ENCODE measurements at regions not wholly inside any gene's neighbourhood (a gene's known extent, or its start where the extent isn't known, plus 50 kb on each side); places are given as distances from the start of the nearest gene placed in this dataset.

DNA sequence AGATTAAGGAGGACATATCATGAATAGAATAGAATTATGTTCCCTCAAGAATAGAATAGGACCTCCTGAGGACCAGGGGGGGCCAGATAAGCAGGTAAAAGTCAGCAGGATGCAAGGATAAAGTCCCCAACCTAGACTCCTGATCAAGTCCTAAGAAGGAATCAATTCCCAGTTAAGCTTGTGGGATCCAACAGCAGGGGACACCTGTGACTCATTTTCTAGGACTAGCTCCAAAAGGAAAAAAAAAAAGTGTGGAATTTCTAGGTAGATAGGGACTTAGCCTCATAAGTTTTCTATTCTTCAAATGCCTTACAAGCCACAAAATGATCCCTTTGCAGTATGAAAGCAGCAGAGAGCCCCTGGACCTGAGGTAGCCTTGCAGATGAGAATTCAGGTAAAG lies 336.2 kb downstream of the WDR11 start:
- no peak for DNase-seq

DNA sequence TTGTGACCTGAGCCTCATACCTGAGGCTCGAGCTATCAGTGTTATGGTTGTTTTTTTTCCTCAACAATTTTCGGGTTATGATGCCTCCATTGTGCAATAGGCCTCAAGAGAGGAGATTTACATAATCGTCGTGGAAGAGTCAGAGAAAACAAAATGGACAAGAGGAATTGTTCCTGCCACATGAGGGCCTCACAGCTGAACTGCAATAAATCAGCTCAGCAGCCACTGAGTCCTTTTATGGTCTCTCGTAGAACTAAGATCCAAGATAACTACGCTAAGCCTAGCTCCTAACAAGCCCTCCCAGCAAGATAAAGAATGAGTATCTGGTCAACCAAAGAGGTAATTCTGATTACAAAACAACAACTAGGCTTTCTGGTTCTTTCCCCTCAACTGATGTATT lies 336.8 kb downstream of the WDR11 start:
- DNase-seq: peak in 1 of 2 experiments; percentile 1

- DNase-seq: no peak
Observed at GRCh38 chr10:121189066-121189465, 337.9 kb downstream of the WDR11 start.

GRCh38 chr10:121194696-121195523 lies 343.7 kb downstream of the WDR11 start:
- no peak for DNase-seq

- DNase-seq: no peak
Observed at GRCh38 chr10:121195524-121195910, 344.4 kb downstream of the WDR11 start.

DNA sequence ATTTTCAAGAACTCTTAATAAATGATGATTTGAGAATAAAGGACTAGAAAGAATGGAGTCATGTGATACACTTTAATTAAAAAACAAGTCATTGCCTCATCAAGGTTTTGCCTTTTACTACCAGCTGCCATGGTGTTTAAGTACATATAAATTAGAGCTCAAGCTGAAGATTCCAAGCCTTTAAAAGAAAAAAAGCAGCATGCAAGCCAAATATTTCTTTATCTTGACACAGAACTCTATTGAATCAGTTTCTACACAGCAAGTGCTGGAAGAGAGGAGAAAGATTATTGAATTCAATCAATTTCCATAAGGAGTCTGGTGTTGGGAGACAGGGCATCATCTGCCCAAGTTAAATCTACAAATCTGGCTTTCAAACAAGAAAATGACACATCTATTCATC lies 347.9 kb downstream of the WDR11 start:
- no peak for DNase-seq

GRCh38 chr10:121205625-121206024 lies 354.5 kb downstream of the WDR11 start:
- DNase-seq: peak in 1 of 2 experiments; percentile 1

GRCh38 chr10:121211446-121211845 lies 360.3 kb downstream of the WDR11 start:
- DNase-seq: no peak

- DNase-seq: no peak
Observed at GRCh38 chr10:121213437-121213836, 362.3 kb downstream of the WDR11 start.

- no peak for DNase-seq
Observed at GRCh38 chr10:121216295-121216694, 365.1 kb downstream of the WDR11 start.

- no peak for DNase-seq
Observed at GRCh38 chr10:121216721-121217181, 365.6 kb downstream of the WDR11 start.

DNA sequence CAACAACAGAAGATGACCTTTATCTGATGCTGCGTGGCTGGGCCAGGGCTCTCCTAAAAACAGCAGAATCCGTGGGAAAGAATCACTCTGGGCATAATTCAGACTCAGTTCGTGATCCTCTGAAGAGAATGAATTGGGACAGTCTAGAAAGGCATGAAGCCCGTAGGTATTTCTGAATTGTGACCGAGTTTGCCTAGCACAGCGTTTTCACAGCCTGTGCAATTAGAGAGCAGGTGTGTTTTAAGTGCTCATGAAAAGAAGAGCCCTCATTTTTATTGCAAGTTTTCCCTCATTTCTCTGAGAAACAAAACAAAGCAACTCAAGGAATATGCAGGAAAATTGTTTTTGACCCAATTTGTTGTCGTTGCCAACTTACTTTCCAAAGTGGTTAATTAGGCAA lies 366.2 kb downstream of the WDR11 start:
- DNase-seq: no peak

DNA sequence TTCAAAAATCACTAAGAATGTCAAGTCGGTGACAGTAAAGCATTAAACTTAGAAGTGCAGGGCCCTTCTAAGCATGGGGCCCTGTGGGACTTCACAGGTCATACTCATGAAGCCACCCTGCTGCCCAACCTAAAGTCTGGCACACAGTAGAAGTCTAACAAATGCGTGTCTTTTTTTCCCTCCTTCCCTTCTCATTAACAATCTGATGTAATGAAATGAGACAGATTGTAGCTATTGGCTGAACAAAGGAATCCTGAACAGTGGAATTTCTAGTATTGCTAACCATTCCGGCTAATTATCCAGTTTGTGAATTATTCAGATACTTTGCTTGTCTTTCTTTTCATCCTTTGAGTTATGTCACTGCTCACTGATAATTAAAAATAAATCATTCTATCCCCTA lies 369.9 kb downstream of the WDR11 start:
- no peak for DNase-seq

DNA sequence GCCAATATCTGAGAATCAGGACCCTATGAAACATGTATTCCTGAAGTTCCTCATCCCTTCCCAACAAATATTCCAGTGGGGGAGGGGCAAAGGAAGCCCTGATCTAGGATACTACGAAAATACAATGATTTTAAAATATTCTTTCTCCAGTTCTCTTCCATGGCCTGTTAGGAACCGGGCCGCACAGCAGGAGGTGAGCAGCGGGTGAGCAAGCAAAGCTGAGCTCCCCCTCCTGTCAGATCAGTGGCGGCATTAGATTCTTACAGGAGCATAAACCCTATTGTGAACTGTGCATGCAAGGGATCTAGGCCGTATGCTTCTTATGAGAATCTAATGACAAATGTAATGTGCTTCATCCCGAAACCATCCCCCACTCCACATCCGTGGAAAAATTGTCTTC lies 370.8 kb downstream of the WDR11 start:
- DNase-seq: no peak

DNA sequence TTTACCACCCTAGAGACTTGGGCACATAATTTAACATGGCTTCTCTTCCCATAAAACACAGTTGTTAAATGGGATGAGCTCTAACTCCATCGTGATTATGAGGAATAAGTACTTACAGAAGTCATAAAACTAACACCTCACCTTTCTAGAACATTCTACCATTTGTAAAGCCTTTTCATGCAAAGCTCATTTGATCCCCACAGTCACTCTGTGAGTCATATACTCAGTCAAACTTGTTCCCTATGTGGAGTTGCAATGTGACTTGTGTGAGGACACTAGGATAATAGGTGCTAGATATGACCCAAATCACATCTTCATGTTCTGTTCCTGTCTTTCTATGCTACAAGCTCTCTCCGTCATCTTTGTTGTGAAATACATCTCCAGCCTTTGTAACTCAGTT lies 371.7 kb downstream of the WDR11 start:
- no peak for DNase-seq

GRCh38 chr10:121231079-121231478 lies 367.2 kb downstream of the FGFR2 start:
- DNase-seq: no peak

GRCh38 chr10:121232494-121232893 lies 365.8 kb downstream of the FGFR2 start:
- DNase-seq: no peak

GRCh38 chr10:121235692-121236091 lies 362.6 kb downstream of the FGFR2 start:
- DNase-seq: no peak

GRCh38 chr10:121236621-121237020 lies 361.6 kb downstream of the FGFR2 start:
- DNase-seq: no peak

DNA sequence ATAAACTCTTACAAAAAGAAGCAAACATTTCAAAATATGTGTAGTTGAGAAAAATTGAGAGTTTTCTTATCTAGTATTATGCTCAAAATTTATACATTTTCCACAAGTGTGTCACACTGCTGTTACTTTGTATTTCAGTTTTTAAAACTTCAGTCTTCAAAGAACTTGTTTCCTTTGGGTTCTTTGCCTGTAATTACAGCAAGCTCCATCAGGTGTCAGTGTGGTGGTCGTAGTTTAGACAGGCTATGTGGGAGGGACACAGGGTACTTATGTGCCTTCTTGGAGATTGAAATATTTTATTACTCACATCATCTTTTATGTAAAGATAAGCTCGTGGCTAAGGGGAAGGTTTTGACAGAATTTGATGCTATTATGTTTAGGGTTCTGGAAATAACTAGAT lies 360.5 kb downstream of the FGFR2 start:
- DNase-seq: no peak

DNA sequence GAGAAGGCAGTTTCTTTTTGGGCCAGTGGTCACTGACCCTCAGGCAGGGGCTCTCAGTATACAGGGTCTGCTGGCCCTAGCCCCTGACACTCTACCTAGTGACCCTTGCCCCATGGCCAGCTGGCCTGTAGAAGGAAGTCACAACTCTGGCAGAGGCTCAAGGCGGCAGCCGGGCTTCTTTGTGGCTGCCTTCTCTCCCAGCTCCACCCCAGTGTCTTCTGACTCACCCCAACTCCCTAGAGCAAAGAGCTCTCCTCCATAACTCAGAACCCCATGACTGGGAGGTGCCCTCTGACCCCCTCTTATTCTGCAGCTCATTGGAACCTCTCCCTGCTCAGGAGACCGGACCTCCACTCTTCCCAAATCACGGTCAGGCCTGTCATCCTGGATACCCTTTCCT lies 358.2 kb downstream of the FGFR2 start:
- DNase-seq: no peak

DNA sequence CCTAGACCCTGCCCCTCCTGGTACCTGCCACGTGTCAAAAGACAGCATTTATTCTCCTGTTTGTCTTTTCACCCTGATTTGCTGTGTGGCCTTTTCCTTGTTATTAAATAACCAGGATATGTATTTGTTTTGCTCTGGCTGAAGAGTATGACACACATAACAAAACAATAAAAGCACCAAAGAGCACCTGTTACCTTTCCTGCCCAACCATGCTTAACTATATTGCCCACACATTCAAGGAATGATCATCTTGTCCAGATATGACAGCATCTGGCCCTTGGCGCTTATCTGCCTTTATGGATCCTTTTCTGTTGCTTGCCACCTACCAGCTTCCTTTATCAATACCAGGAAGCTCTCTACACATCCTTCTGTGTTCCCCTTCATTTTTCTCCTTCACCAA lies 357.7 kb downstream of the FGFR2 start:
- DNase-seq: no peak

- DNase-seq: no peak
Observed at GRCh38 chr10:121241337-121241736, 356.9 kb downstream of the FGFR2 start.

DNA sequence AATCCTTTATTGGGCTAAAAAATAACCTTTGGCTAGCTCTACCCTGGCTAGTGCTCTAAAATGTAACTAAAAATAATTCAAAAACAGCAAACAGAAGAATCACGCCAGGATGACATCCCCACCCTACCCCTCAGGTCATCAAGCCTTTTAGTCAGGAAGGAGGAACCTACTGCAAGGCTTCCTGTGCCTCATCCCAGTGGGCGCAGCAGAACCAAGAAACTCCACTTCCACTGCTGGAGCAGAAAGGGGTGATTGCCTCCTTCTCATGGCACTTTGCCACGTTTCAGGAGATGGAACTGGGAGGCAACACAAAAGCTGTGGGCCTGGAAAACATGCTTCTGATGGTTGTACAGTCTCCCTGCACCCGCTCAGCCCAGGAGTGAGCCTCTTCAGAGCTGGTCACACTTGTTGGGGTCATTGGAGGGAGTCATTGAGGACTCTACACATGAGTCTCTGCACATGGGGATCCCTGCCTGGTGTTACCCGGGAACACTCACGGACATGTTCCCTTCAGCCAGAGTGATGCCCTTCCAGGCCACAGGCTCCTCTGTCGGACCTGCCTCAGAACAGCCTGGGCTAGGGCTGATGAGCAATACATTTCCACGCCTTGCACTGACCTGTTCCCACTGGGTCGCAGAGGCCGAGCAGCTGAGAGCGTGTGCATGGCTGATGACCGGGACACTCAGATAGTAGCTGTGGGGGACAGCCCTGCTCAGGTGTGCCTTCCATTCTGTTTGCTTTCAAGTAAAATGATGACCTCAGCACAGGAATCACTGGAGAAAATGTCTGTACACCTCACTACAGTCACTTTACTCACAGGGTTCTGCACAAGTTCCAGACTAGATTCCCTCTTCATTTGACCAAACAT lies 355.3 kb downstream of the FGFR2 start:
- no peak for DNase-seq

Measured in NCI-H524 (cell line).